Right forelimb (tissue), 1 donor: ENCODE measurements at regions not wholly inside any gene's neighbourhood (a gene's known extent, or its start where the extent isn't known, plus 50 kb on each side); places are given as distances from the start of the nearest gene placed in this dataset.
"Not testable (repeated sequence)": the region's sequence is repeated elsewhere in the genome, so short reads cannot be mapped to it uniquely, and the experiment has no call there.

Experiments used
- DNase-seq: peaks from one replicate; pipeline ENCODE4 v3.0.0-alpha.2; 2018

GRCh38 chr11:28858076-28858475, 749.9 kb downstream of the METTL15 start:
- no peak for DNase-seq

GRCh38 chr11:28849053-28849452, 740.9 kb downstream of the METTL15 start:
- DNase-seq: no peak

- DNase-seq: no peak
Observed at GRCh38 chr11:28842716-28843115, 734.5 kb downstream of the METTL15 start.

GRCh38 chr11:28838741-28839140, 730.6 kb downstream of the METTL15 start:
- DNase-seq: no peak

- no peak for DNase-seq
Observed at GRCh38 chr11:28837599-28837998, 729.4 kb downstream of the METTL15 start.

- DNase-seq: no peak
Observed at GRCh38 chr11:28836285-28837081, 728.3 kb downstream of the METTL15 start.

GRCh38 chr11:28835790-28836189, 727.6 kb downstream of the METTL15 start:
- no peak for DNase-seq

GRCh38 chr11:28835317-28835716, 727.1 kb downstream of the METTL15 start:
- DNase-seq: no peak

- DNase-seq: no peak
Observed at GRCh38 chr11:28834877-28835276, 726.7 kb downstream of the METTL15 start.

GRCh38 chr11:28833670-28834069, 725.5 kb downstream of the METTL15 start:
- DNase-seq: no peak

- no peak for DNase-seq
Observed at GRCh38 chr11:28833169-28833568, 725.0 kb downstream of the METTL15 start.

GRCh38 chr11:28826807-28827206, 718.6 kb downstream of the METTL15 start:
- no peak for DNase-seq

GRCh38 chr11:28822576-28822975, 714.4 kb downstream of the METTL15 start:
- DNase-seq: no peak

GRCh38 chr11:28820296-28820989, 712.3 kb downstream of the METTL15 start:
- no peak for DNase-seq

GRCh38 chr11:28819741-28820140, 711.6 kb downstream of the METTL15 start:
- no peak for DNase-seq

GRCh38 chr11:28815110-28815509, 706.9 kb downstream of the METTL15 start:
- no peak for DNase-seq

GRCh38 chr11:28808771-28809170, 700.6 kb downstream of the METTL15 start:
- no peak for DNase-seq

- no peak for DNase-seq
Observed at GRCh38 chr11:28799316-28799715, 691.1 kb downstream of the METTL15 start.

GRCh38 chr11:28798286-28798685, 690.1 kb downstream of the METTL15 start:
- DNase-seq: no peak

GRCh38 chr11:28797536-28797935, 689.3 kb downstream of the METTL15 start:
- no peak for DNase-seq

- no peak for DNase-seq
Observed at GRCh38 chr11:28794405-28794804, 686.2 kb downstream of the METTL15 start.

- DNase-seq: no peak
Observed at GRCh38 chr11:28793282-28793738, 685.1 kb downstream of the METTL15 start.

- DNase-seq: no peak
Observed at GRCh38 chr11:28792856-28793255, 684.7 kb downstream of the METTL15 start.

GRCh38 chr11:28787897-28788296, 679.7 kb downstream of the METTL15 start:
- not testable (repeated sequence) for DNase-seq
